Stomach smooth muscle (tissue), 2 donors: ENCODE measurements at regions not wholly inside any gene's neighbourhood (a gene's known extent, or its start where the extent isn't known, plus 50 kb on each side); places are given as distances from the start of the nearest gene placed in this dataset.
"Not testable (repeated sequence)": the region's sequence is repeated elsewhere in the genome, so short reads cannot be mapped to it uniquely, and the experiment has no call there.

ENCODE experiments used
- H3K27ac ChIP-seq: one replicate; pipeline ENCODE4 v1.7.0; 2013; ENCODE audit warnings: mild to moderate bottlenecking, low read length, inconsistent platforms
- H3K27me3 ChIP-seq, 2 donors: one replicate each; pipeline ENCODE4 v1.7.0; 2013; ENCODE audit warnings: low read length in 2 of 2; ENCODE audit not compliant: insufficient read depth in 2 of 2, control insufficient read depth in 1 of 2
- H3K36me3 ChIP-seq, 2 donors: one replicate each; pipeline ENCODE4 v1.7.0; 2013; ENCODE audit warnings: low read length in 2 of 2; ENCODE audit not compliant: control insufficient read depth in 2 of 2, insufficient read depth in 2 of 2
- H3K4me1 ChIP-seq: one replicate; pipeline ENCODE4 v1.7.0; 2013; ENCODE audit warnings: low read length; ENCODE audit not compliant: control insufficient read depth, insufficient read depth
- H3K4me3 ChIP-seq, 2 donors: one replicate each; pipeline ENCODE4 v1.7.0; 2013; ENCODE audit warnings: low read length in 2 of 2
- H3K9ac ChIP-seq, 2 donors: one replicate each; pipeline ENCODE4 v1.7.0; 2013; ENCODE audit warnings: low read length in 2 of 2, mild to moderate bottlenecking in 1 of 2
- H3K9me3 ChIP-seq, 2 donors: one replicate each; pipeline ENCODE4 v1.7.0; 2013; ENCODE audit warnings: low read length in 2 of 2; ENCODE audit not compliant: control insufficient read depth in 2 of 2
- donor health status: healthy.
- donor health status: Pancreatic carcinoma.

DNA sequence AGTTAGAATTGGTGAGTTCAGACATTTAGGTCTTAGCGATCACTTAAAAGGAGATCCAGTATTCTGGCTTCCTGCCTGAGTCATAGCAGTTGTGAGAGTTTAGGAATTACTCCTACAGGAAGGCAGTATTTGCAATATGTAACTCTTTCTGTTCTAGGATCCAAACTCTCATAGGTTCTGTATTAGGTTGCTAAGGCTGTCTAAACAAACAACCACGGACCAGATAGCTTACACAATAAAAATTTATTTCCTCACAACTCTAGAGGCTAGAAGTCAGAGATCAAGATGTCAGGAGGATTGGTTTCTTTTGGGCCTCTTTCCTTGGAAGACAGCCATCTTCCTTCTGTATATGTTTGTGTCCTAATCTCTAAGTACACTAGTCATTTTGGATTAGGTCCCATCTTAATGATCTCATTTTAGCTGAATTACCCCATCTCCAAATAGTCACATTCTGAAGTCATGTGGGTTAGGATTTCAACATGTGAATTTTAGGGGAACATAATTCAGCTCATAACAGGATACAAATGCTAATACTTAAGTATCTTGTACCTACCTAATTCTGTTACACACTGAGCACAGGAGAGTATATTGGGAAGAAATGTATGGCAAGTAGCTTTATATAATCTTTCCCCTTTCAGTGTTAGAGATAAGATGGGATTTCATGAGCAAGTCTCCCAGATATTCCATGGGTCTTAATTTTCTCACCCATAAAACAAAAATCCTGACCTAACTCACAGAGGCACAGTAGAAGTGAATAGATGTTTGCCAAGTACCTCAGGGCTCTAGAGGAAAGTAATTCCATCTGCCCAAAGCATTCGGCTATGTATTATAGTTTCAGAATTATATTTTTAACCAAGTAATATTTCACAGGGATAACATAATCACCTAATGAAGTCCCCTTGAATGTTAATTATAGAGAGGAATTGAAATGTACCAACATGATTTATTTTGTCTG is 144.4 kb downstream of the PTBP2 start:
- Histone ChIP-seq H3K9me3 (no peaks in the 10 kb centered on the region), H3K4me1 (peaks cover 2% of the 10 kb centered on the region), H3K36me3 (no peaks in the 10 kb centered on the region), H3K9ac (peak overlapping the region in 1 of 2 donors; percentile 3), H3K27me3 (no peaks in the 10 kb centered on the region), H3K4me3 (no peak overlapping the region), H3K27ac (peak overlapping the region; percentile 41)

DNA sequence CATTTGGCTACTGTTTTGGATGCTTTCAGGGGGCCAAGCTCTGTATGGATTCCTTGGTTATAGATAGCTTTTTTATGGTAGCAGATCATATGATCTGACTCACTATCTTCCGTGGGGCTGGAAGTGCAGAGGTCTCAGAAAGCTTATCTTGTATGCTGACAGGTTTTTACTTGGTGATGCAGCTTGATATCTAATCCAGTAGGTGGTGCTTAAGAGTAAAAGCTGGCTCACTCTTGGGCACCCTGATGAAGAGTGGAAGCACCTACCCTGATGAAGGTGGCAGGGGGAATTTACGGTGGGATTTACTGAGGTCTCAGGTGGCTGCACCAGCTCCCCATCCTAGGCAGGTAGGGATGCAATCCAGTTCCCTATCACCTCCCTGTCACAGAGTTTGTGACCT is 151.2 kb downstream of the PTBP2 start:
- Histone ChIP-seq H3K27ac (no peak overlapping the region), H3K36me3 (no peaks in the 10 kb centered on the region), H3K9ac (no peak overlapping the region), H3K4me3 (no peak overlapping the region), H3K9me3 (peaks cover 0 to 11% of the 10 kb centered on the region in 2 donors), H3K4me1 (no peaks in the 10 kb centered on the region), H3K27me3 (no peaks in the 10 kb centered on the region)

DNA sequence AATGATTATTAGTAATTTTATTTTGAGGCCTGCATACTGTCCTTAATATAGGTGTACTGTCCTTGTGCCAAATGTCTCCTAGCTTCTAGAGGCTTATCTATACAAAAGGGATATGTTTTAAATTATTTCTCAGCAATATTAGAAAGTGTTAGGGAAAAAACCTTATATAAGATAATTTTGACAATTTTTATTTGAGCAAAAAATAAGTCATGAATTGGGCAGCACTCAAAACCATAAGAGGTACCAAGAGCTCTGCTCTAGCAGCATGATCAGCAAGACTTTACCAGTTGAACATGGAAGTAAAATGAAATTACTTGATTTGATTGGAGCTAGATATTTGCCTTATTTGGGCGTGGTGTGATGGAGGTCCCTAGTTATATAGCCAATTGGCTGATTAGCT is 157.1 kb downstream of the PTBP2 start:
- no peaks in the 10 kb centered on the region for H3K27me3 ChIP-seq
- no peaks in the 10 kb centered on the region for H3K9me3 ChIP-seq
- H3K27ac ChIP-seq: no peak overlapping the region
- no peaks in the 10 kb centered on the region for H3K36me3 ChIP-seq
- no peaks in the 10 kb centered on the region for H3K4me1 ChIP-seq
- H3K9ac ChIP-seq: no peak overlapping the region
- H3K4me3 ChIP-seq: no peak overlapping the region

- no peaks in the 10 kb centered on the region for H3K27me3 ChIP-seq
- no peak overlapping the region for H3K27ac ChIP-seq
- H3K9ac ChIP-seq: no peak overlapping the region
- H3K4me1 ChIP-seq: no peaks in the 10 kb centered on the region
- H3K9me3 ChIP-seq: no peaks in the 10 kb centered on the region
- H3K4me3 ChIP-seq: no peak overlapping the region
- no peaks in the 10 kb centered on the region for H3K36me3 ChIP-seq
These were observed 159.0 kb downstream of the PTBP2 start for GRCh38 chr1:96880626-96881025.

DNA sequence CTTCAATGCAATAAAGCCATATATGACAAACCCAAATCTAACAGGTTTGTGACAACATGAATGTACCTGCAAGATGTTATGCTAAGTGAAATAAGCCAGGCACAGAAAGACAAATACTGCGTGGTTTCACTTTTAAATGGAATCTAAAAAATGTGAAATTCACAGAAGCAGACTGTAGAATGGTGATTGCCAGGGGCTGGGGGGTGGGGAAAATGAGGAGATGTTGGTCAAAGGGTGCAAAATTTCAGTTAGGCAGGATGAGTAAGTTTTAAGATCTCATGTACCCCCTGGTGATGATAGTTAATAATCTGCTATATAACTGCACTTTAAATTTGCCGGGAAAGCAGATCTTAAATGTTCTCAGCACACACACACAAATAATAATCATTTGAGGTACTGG is 160.5 kb downstream of the PTBP2 start:
- Histone ChIP-seq H3K27ac (no peak overlapping the region), H3K4me1 (no peaks in the 10 kb centered on the region), H3K36me3 (no peaks in the 10 kb centered on the region), H3K9ac (no peak overlapping the region), H3K27me3 (no peaks in the 10 kb centered on the region), H3K4me3 (no peak overlapping the region), H3K9me3 (no peaks in the 10 kb centered on the region)

DNA sequence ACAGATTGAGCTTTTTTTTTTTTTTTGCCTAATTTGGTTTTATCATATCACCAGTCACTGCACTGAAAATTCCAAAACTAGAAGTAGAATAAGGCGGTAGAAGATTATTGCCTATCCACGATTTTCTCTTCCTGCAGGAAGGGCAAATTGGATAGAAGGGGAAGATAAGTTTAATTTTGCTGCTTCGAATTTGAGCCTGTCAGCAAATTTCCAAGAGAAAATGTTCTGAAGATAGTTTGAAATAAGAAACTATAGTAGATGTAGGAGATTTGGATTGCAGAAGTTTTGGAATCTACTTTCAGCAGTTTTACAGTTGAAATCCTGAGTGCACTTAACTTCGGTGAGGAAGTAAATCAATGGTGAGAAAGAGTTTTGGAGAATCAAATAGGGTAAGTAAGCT is 164.9 kb downstream of the PTBP2 start:
- H3K9ac ChIP-seq: no peak overlapping the region
- H3K27ac ChIP-seq: no peak overlapping the region
- no peaks in the 10 kb centered on the region for H3K9me3 ChIP-seq
- H3K36me3 ChIP-seq: no peaks in the 10 kb centered on the region
- H3K4me1 ChIP-seq: no peaks in the 10 kb centered on the region
- H3K27me3 ChIP-seq: no peaks in the 10 kb centered on the region
- H3K4me3 ChIP-seq: no peak overlapping the region

GRCh38 chr1:96887501-96887900 is 165.9 kb downstream of the PTBP2 start:
- Histone ChIP-seq H3K4me1 (no peaks in the 10 kb centered on the region), H3K4me3 (no peak overlapping the region), H3K36me3 (no peaks in the 10 kb centered on the region), H3K27ac (no peak overlapping the region), H3K9ac (no peak overlapping the region), H3K9me3 (no peaks in the 10 kb centered on the region), H3K27me3 (no peaks in the 10 kb centered on the region)

GRCh38 chr1:96901783-96902363 is 180.3 kb downstream of the PTBP2 start:
- Histone ChIP-seq H3K4me1 (no peaks in the 10 kb centered on the region), H3K4me3 (no peak overlapping the region), H3K9ac (no peak overlapping the region), H3K36me3 (no peaks in the 10 kb centered on the region), H3K27me3 (no peaks in the 10 kb centered on the region), H3K27ac (no peak overlapping the region), H3K9me3 (peaks cover 2 to 4% of the 10 kb centered on the region in 2 donors)

DNA sequence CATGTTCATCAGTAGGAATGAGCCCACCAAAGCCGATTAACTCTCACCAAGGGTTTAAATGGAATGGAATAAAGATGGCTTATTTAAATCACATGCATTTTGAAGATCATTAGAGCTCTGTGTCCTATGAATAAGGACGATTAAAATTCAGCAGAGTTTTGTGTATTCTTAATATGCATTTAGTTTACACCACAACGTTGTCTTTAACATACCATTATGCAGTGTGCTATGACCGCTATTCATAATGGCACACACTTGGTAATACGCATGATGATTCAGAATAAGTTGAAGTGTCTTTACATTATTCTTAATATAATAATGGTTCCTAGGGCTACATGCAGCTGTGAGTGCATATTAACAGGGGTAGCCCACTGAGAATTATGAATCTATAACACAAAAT is 190.7 kb downstream of the PTBP2 start:
- no peaks in the 10 kb centered on the region for H3K36me3 ChIP-seq
- H3K9ac ChIP-seq: no peak overlapping the region
- H3K4me3 ChIP-seq: no peak overlapping the region
- no peaks in the 10 kb centered on the region for H3K9me3 ChIP-seq
- H3K27me3 ChIP-seq: no peaks in the 10 kb centered on the region
- no peaks in the 10 kb centered on the region for H3K4me1 ChIP-seq
- H3K27ac ChIP-seq: no peak overlapping the region

- not testable (repeated sequence) for H3K36me3 ChIP-seq, H3K27me3 ChIP-seq, H3K4me1 ChIP-seq, H3K9ac ChIP-seq, H3K4me3 ChIP-seq, H3K9me3 ChIP-seq, H3K27ac ChIP-seq
These were observed 194.1 kb downstream of the PTBP2 start for GRCh38 chr1:96915701-96916100.

DNA sequence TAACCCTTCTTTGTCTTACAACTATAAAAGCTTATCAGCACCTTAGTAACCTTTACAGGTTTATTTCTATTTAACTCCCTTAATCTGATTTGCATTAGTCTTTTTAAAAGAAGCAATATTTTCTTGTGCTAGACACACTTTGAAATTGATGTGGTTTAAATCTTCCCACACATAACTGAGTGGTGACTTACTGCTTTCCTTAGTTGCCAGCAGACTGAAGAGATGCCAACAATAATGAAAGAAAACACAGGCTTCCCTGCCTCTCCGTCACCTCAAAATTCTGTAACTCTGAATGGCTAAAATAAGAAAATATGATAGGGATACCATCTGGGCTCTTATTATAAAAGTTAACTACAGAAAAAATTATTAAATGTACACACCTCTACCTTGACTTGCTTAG is 196.8 kb downstream of the PTBP2 start:
- Histone ChIP-seq H3K9me3 (peaks cover 0 to 2% of the 10 kb centered on the region in 2 donors), H3K4me1 (no peaks in the 10 kb centered on the region), H3K27ac (no peak overlapping the region), H3K27me3 (no peaks in the 10 kb centered on the region), H3K36me3 (no peaks in the 10 kb centered on the region), H3K9ac (no peak overlapping the region), H3K4me3 (no peak overlapping the region)
